Gastroesophageal sphincter (tissue), 4 donors: ENCODE measurements at regions not wholly inside any gene's neighbourhood (a gene's known extent, or its start where the extent isn't known, plus 50 kb on each side); places are given as distances from the start of the nearest gene placed in this dataset.
A peak's percentile ranks its signal among the peaks of the same experiment; 100 is the strongest.

ENCODE experiments used
- ATAC-seq: fragments of 150-250 bp; one replicate; pipeline ENCODE4 v1.9.1; 2016; ENCODE audit warnings: mild to moderate bottlenecking, moderate library complexity
- H3K27ac ChIP-seq, 4 donors: fragments of 200-600 bp; sonication (generic) in 3 of 4; 1 replicate in 3 of 4; 2 replicates in 1 of 4; pipeline ENCODE4 v1.5.1; 2016 to 2019
- H3K27me3 ChIP-seq: fragments of 200-600 bp; sonication (generic); one replicate; pipeline ENCODE4 v1.5.1; 2019
- H3K36me3 ChIP-seq, 2 donors: fragments of 200-600 bp; sonication (generic); one replicate each; pipeline ENCODE4 v1.5.1; 2019; ENCODE audit warnings: control low read depth in 1 of 2
- H3K4me1 ChIP-seq, 3 donors: fragments of 200-600 bp; sonication (generic); 1 replicate in 2 of 3; 2 replicates in 1 of 3; pipeline ENCODE4 v1.5.1; 2016 to 2019; ENCODE audit warnings: control low read depth in 2 of 3
- H3K4me3 ChIP-seq, 2 donors: fragments of 200-600 bp; sonication (generic); one replicate each; pipeline ENCODE4 v1.5.1; 2019; ENCODE audit warnings: mild to moderate bottlenecking in 1 of 2, moderate library complexity in 1 of 2
- H3K9me3 ChIP-seq, 3 donors: fragments of 200-600 bp; sonication (generic); one replicate each; pipeline ENCODE4 v1.5.1; 2017 to 2019; ENCODE audit warnings: control low read depth in 2 of 3
- EP300 ChIP-seq: sonication (generic); formaldehyde crosslinking; IDR thresholded peaks from one replicate; pipeline ENCODE4 v1.6.1; 2017; ENCODE audit warnings: antibody characterized with exemption, mild to moderate bottlenecking
- POLR2A ChIP-seq, 2 donors: fragments of 450-650 bp; IDR thresholded peaks; one replicate each; pipeline ENCODE4 v1.6.1; 2017; ENCODE audit warnings: antibody characterized with exemption in 2 of 2, mild to moderate bottlenecking in 2 of 2, moderate library complexity in 1 of 2
- POLR2AphosphoS5 ChIP-seq: sonication (generic); formaldehyde crosslinking; IDR thresholded peaks from one replicate; pipeline ENCODE4 v1.6.1; 2017; ENCODE audit warnings: antibody characterized with exemption
- WGBS, 2 donors: methylation state at CpG; one replicate each; pipeline ENCODE4 v1.1.5; 2018; ENCODE audit warnings: low coverage in 1 of 2; 5-methylcytosine and 5-hydroxymethylcytosine counted together
- TF ChIP-seq, protein P1 (sequence below), 4 experiments: fragments of 200-600 bp in 2 of 4; fragments of 450-650 bp in 2 of 4; sonication (generic) in 1 of 4; IDR thresholded peaks; one replicate each; pipeline ENCODE4 v1.5.1; 2017 to 2019; ENCODE audit warnings: antibody characterized with exemption in 4 of 4, mild to moderate bottlenecking in 2 of 4, moderate library complexity in 2 of 4

DNA sequence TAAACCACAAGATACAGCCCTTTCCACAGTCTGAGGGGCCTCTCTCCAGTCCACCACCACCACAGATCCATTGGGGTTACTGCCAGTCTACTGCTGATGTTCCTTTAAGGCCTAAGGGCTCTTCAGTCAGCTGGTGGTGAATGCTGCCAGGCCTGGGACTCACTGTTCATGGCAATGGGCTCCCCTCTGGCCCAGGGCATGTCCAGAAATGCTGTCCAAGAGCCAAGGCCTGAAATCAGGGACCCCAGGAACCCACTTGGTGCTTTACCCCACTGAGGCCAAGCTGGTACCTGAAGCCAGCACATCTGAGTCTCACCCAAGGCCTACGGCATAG, 128.6 kb upstream of the CBLB start:
- H3K27ac ChIP-seq: no peak overlapping the region
- no peaks in the 10 kb centered on the region for H3K4me1 ChIP-seq
- no peak overlapping the region for H3K4me3 ChIP-seq
- no peaks in the 10 kb centered on the region for H3K36me3 ChIP-seq
- peaks cover 0 to 10% (median 0%) of the 10 kb centered on the region in 3 donors for H3K9me3 ChIP-seq
- WGBS, 2 donors: 90% methylated on average over 1 of the region's 1 CpG; no CpG with 5 or more reads in 1 of the 2 donors
- TF ChIP-seq, protein P1, sequence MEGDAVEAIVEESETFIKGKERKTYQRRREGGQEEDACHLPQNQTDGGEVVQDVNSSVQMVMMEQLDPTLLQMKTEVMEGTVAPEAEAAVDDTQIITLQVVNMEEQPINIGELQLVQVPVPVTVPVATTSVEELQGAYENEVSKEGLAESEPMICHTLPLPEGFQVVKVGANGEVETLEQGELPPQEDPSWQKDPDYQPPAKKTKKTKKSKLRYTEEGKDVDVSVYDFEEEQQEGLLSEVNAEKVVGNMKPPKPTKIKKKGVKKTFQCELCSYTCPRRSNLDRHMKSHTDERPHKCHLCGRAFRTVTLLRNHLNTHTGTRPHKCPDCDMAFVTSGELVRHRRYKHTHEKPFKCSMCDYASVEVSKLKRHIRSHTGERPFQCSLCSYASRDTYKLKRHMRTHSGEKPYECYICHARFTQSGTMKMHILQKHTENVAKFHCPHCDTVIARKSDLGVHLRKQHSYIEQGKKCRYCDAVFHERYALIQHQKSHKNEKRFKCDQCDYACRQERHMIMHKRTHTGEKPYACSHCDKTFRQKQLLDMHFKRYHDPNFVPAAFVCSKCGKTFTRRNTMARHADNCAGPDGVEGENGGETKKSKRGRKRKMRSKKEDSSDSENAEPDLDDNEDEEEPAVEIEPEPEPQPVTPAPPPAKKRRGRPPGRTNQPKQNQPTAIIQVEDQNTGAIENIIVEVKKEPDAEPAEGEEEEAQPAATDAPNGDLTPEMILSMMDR (IDR thresholded peaks at IDR 0.05): no peak
- TF ChIP-seq POLR2AphosphoS5: no peak
- TF ChIP-seq POLR2A (IDR thresholded peaks at IDR 0.05): no peak
- no peak for TF ChIP-seq EP300
- no peak for ATAC-seq
- H3K27me3 ChIP-seq: no peaks in the 10 kb centered on the region

DNA sequence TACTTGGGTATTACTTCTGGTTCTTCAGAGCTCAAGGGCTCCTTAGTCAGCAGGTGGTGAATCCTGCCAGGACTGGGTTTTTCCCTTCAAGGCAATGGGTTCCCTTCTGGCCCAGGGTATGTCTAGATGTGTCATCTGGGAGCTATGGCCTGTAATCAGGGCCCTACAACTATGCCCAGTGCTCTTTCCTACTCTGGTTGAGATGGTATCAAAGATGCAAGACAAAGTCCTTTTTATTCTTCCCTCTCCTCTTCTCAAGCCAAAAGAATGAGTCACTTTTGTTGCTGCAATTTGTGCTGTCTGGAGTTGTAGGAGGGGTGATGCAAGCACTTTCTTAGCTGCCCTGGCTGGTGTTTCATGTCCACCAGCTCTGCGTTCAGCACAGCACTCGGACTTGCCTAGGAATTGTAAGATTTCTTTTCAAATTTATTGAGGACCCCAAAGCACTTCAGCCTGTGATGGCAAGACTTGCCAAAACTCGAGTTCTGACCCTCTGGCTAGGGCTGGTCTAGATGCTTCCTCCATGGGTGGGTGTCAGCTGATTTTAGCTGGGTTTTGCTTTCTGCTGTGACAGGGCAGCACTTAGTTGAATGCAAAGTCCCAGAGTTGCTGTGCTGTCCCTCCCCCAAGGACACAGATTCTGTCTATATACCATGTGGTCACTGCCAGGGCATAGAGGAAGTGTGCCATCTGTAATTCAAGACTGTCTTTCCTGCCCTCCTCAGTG, 129.2 kb upstream of the CBLB start:
- Histone ChIP-seq H3K27ac (no peak overlapping the region), H3K9me3 (peaks cover 0 to 10% (median 0%) of the 10 kb centered on the region in 3 donors), H3K4me3 (no peak overlapping the region), H3K36me3 (no peaks in the 10 kb centered on the region), H3K27me3 (no peaks in the 10 kb centered on the region), H3K4me1 (no peaks in the 10 kb centered on the region)
- TF ChIP-seq POLR2AphosphoS5: no peak
- TF ChIP-seq POLR2A (IDR thresholded peaks at IDR 0.05): no peak
- no peak for TF ChIP-seq EP300
- TF ChIP-seq, protein P1 (IDR thresholded peaks at IDR 0.05): no peak
- ATAC-seq: peak; percentile 90
- WGBS, 2 donors: 74 to 76% methylated on average over 2 to 3 of the region's 3 CpGs

DNA sequence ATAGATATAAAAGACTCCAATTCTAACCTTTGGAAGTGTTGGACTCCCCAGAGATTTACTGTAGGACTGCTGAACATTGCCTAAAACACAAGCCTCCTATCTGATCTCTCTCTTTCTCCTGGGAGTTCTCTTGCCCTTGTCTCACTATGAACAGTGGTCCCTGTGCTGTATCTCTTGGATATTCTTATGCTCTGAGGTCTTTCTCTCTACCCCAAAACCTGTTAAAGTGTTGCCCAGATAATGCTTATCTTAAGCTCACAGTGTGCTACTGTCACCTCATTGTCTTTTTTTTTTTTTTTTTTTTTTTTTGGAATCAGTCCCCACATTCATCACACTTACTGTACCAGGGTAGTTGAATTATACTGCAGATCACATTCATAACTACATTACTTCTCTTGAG, 131.0 kb upstream of the CBLB start:
- no peak for ATAC-seq
- Histone ChIP-seq H3K27me3 (no peaks in the 10 kb centered on the region), H3K27ac (no peak overlapping the region), H3K4me3 (no peak overlapping the region), H3K4me1 (no peaks in the 10 kb centered on the region), H3K36me3 (no peaks in the 10 kb centered on the region), H3K9me3 (peaks cover 0 to 10% (median 0%) of the 10 kb centered on the region in 3 donors)
- TF ChIP-seq POLR2A (IDR thresholded peaks at IDR 0.05): no peak

DNA sequence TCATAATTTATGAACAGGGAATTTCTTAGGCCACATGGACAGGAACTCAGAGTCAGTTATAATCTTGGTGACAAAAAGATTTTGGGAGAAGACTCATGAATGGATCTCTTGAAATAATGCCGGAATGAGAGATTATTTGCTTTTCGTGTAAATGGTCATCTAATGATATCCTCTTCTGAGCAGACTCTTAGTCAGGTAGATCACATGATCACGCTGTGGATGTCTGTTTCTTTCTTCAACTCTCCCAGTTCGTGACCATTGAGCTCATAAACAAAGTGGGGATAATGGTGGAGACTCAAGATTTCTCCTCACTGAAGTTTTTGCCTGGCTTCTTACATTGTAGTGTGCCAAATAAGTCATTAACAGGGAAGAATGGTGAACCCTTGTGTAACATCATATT, 133.1 kb upstream of the CBLB start:
- Histone ChIP-seq H3K27ac (no peak overlapping the region), H3K4me3 (no peak overlapping the region), H3K27me3 (no peaks in the 10 kb centered on the region), H3K9me3 (peaks cover 0 to 4% (median 0%) of the 10 kb centered on the region in 3 donors), H3K36me3 (no peaks in the 10 kb centered on the region), H3K4me1 (no peaks in the 10 kb centered on the region)
- 92 to 97% methylated on average over 4 of the region's 4 CpGs for WGBS, 2 donors
- no peak for ATAC-seq
- TF ChIP-seq EP300 (no peak), POLR2AphosphoS5 (no peak), POLR2A (IDR thresholded peaks at IDR 0.05) (no peak)
- TF ChIP-seq, protein P1 (IDR thresholded peaks at IDR 0.05): no peak

DNA sequence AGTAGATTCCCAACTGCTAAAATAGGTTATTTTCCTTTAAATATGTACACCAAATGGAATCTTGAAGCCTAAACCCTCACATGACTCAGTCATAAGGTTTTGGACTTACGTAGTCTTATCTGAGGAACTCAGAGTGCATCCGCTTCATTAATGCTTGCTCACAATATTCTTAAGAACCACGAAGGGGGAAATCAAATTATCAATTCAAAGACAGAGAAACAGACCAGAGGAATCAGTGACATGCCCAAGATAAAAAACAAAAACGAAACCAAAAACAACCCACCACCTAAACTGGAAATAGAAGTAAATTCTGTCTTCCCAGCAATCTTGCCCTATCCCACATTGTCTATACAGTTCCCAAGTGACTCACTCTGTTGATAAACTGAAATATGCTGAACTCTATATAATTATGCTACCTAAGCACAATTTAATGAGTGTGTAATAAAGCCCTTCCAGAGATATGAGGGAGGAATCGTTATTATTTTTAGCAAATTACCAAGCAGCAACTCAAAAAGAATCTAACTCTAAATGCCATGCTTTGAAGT, 135.4 kb upstream of the CBLB start:
- Histone ChIP-seq H3K4me3 (peak overlapping the region; percentile 7 to 14), H3K9me3 (no peaks in the 10 kb centered on the region)
- WGBS, 2 donors: 50 to 76% methylated on average over 5 of the region's 5 CpGs

More for the DNA sequence above, 135.4 kb upstream of the CBLB start:
- no peak for ATAC-seq
- TF ChIP-seq EP300 (no peak), POLR2A (IDR thresholded peaks at IDR 0.05) (no peak), POLR2AphosphoS5 (no peak)
- TF ChIP-seq, protein P1 (IDR thresholded peaks at IDR 0.05): no peak
- Histone ChIP-seq H3K27ac (no peak overlapping the region), H3K4me1 (no peaks in the 10 kb centered on the region), H3K27me3 (no peaks in the 10 kb centered on the region), H3K36me3 (no peaks in the 10 kb centered on the region)
